Uterus (tissue), 3 donors: ENCODE measurements at regions not wholly inside any gene's neighbourhood (a gene's known extent, or its start where the extent isn't known, plus 50 kb on each side); places are given as distances from the start of the nearest gene placed in this dataset.

Experiments
- DNase-seq, 2 donors: peaks; one replicate each; pipeline ENCODE4 v3.0.0-alpha.2; 2019 to 2020
- H3K27ac ChIP-seq, 2 donors: fragments of 200-600 bp; sonication (generic); 1 replicate in 1 of 2; 2 replicates in 1 of 2; pipeline ENCODE4 v1.5.1; 2016 to 2018
- H3K27me3 ChIP-seq, 2 donors: fragments of 200-600 bp; sonication (generic); one replicate each; pipeline ENCODE4 v1.5.1; 2018 to 2019; ENCODE audit warnings: control low read depth in 1 of 2
- H3K36me3 ChIP-seq, 2 donors: fragments of 200-600 bp; sonication (generic); one replicate each; pipeline ENCODE4 v1.5.1; 2019; ENCODE audit warnings: control low read depth in 1 of 2
- H3K4me1 ChIP-seq, 2 donors: fragments of 200-600 bp; sonication (generic); one replicate each; pipeline ENCODE4 v1.5.1; 2018 to 2019; ENCODE audit warnings: control low read depth in 1 of 2
- H3K4me3 ChIP-seq, 2 donors: fragments of 200-600 bp; sonication (generic); 1 replicate in 1 of 2; 2 replicates in 1 of 2; pipeline ENCODE4 v1.5.1; 2018 to 2019; ENCODE audit warnings: mild to moderate bottlenecking in 1 of 2
- H3K9me3 ChIP-seq, 2 donors: fragments of 200-600 bp; sonication (generic); one replicate each; pipeline ENCODE4 v1.5.1; 2019; ENCODE audit warnings: control low read depth in 1 of 2
- CTCF ChIP-seq, 4 experiments: fragments of 200-600 bp in 2 of 4; fragments of 450-650 bp in 2 of 4; sonication (generic) in 2 of 4; IDR thresholded peaks; one replicate each; pipeline ENCODE4 v1.5.1; 2016 to 2019; ENCODE audit warnings: antibody characterized with exemption in 4 of 4, mild to moderate bottlenecking in 2 of 4, moderate library complexity in 1 of 4
- POLR2A ChIP-seq, 2 donors: fragments of 450-650 bp; IDR thresholded peaks; one replicate each; pipeline ENCODE4 v1.6.1; 2016; ENCODE audit warnings: antibody characterized with exemption in 2 of 2, mild to moderate bottlenecking in 1 of 2, moderate library complexity in 1 of 2
- intact Hi-C: fragments of 100-400 bp; cut with DNase I; formaldehyde crosslinking; loops from one replicate; pipeline ENCODE4 v1.15.1; 2023; ENCODE audit warnings: low total_unique reads
- donor health status: DM: yes; HTN: yes; CAD: no.

GRCh38 chr13:84834201-84834600 is 951.9 kb upstream of the SLITRK1 start:
- Histone ChIP-seq H3K9me3 (no peaks in the 10 kb centered on the region), H3K27me3 (no peaks in the 10 kb centered on the region), H3K4me1 (no peaks in the 10 kb centered on the region), H3K4me3 (no peak overlapping the region), H3K27ac (no peak overlapping the region), H3K36me3 (no peaks in the 10 kb centered on the region)
- no peak for DNase-seq
- no peak for TF ChIP-seq POLR2A (IDR thresholded peaks at IDR 0.05)
- intact Hi-C loops = no loop called here

GRCh38 chr13:84831666-84832657 is 949.7 kb upstream of the SLITRK1 start:
- intact Hi-C loops = no loop called here
- Histone ChIP-seq H3K36me3 (peaks cover 0 to 5% of the 10 kb centered on the region in 2 donors), H3K27ac (no peak overlapping the region), H3K27me3 (peaks cover 0 to 4% of the 10 kb centered on the region in 2 donors), H3K4me1 (no peaks in the 10 kb centered on the region), H3K9me3 (no peaks in the 10 kb centered on the region), H3K4me3 (no peak overlapping the region)
- no peak for DNase-seq
- no peak for TF ChIP-seq POLR2A (IDR thresholded peaks at IDR 0.05)
- TF ChIP-seq CTCF (IDR thresholded peaks at IDR 0.05) = no peak

- Histone ChIP-seq H3K36me3 (no peaks in the 10 kb centered on the region), H3K27me3 (peaks cover 0 to 2% of the 10 kb centered on the region in 2 donors), H3K27ac (no peak overlapping the region), H3K9me3 (no peaks in the 10 kb centered on the region), H3K4me1 (no peaks in the 10 kb centered on the region), H3K4me3 (no peak overlapping the region)
- TF ChIP-seq CTCF (IDR thresholded peaks at IDR 0.05) (no peak), POLR2A (IDR thresholded peaks at IDR 0.05) (no peak)
- intact Hi-C loops = no loop called here
- DNase-seq = no peak
Observed at GRCh38 chr13:84823528-84823927, 941.3 kb upstream of the SLITRK1 start.

GRCh38 chr13:84821261-84821660 is 939.0 kb upstream of the SLITRK1 start:
- H3K4me1 ChIP-seq = no peaks in the 10 kb centered on the region
- no peak overlapping the region for H3K4me3 ChIP-seq
- TF ChIP-seq CTCF (IDR thresholded peaks at IDR 0.05) (no peak), POLR2A (IDR thresholded peaks at IDR 0.05) (no peak)
- no peaks in the 10 kb centered on the region for H3K9me3 ChIP-seq
- intact Hi-C loops = no loop called here
- no peaks in the 10 kb centered on the region for H3K27me3 ChIP-seq
- DNase-seq = no peak
- H3K27ac ChIP-seq = no peak overlapping the region
- H3K36me3 ChIP-seq = no peaks in the 10 kb centered on the region

- Histone ChIP-seq H3K9me3 (no peaks in the 10 kb centered on the region), H3K4me1 (no peaks in the 10 kb centered on the region), H3K4me3 (no peak overlapping the region), H3K27ac (no peak overlapping the region), H3K27me3 (no peaks in the 10 kb centered on the region), H3K36me3 (no peaks in the 10 kb centered on the region)
- no peak for DNase-seq
- no peak for TF ChIP-seq POLR2A (IDR thresholded peaks at IDR 0.05)
- TF ChIP-seq CTCF (IDR thresholded peaks at IDR 0.05) = no peak
- intact Hi-C loops = no loop called here
Observed at GRCh38 chr13:84816567-84817105, 934.4 kb upstream of the SLITRK1 start.
